ENCODE measurements at regions not wholly inside any gene's neighbourhood (a gene's known extent, or its start where the extent isn't known, plus 50 kb on each side); places are given as distances from the start of the nearest gene placed in this dataset.

GRCh38 chr5:116380621-116381020 is 194.0 kb downstream of the SEMA6A start:
- Histone ChIP-seq H2BK15ac (ENCODE audit: low read length) (no peak overlapping the region), H2BK5ac (ENCODE audit: low read depth, low read length) (no peak overlapping the region), H2BK12ac (ENCODE audit: low read depth, low read length) (no peak overlapping the region), H2AFZ (ENCODE audit: low read length) (no peak overlapping the region), H3K4me1 (replicated peaks in 1 of 4; ENCODE audit: control insufficient read depth in 3 of 4, insufficient read depth in 4 of 4, low read length in 3 of 4) (peaks cover 0 to 9% (median 3%) of the 10 kb centered on the region in 4 experiments; a peak in 4 of 7 replicates), H3K56ac (replicated peaks; ENCODE audit: insufficient read length, low read depth, low read length) (no peak overlapping the region), H4K91ac (replicated peaks; ENCODE audit: insufficient read length, low read length) (no peak overlapping the region), H4K8ac (ENCODE audit: extremely low read depth, insufficient read depth, low read length) (no peak overlapping the region), H2BK20ac (ENCODE audit: low read length) (no peak overlapping the region), H3K4me3 (ENCODE audit: extremely low read depth in 1 of 4, insufficient read depth in 2 of 4, low read depth in 3 of 4, low read length in 4 of 4) (no peak overlapping the region), H3K9ac (replicated peaks in 1 of 4; ENCODE audit: extremely low read depth in 1 of 4, low read depth in 3 of 4, low read length in 3 of 4) (no peak overlapping the region), H2BK120ac (replicated peaks; ENCODE audit: low read depth, low read length) (no peak overlapping the region), H3K23me2 (ENCODE audit: low read depth, low read length) (no peaks in the 10 kb centered on the region), H3K23ac (ENCODE audit: insufficient read length) (no peak overlapping the region), H2AK5ac (ENCODE audit: low read depth, low read length) (no peak overlapping the region), H3K27ac (ENCODE audit: low read depth, low read length) (no peak overlapping the region), H3K14ac (ENCODE audit: insufficient read length) (no peak overlapping the region), H4K20me1 (replicated peaks in 1 of 2; ENCODE audit: control insufficient read depth in 1 of 2, insufficient read depth in 2 of 2, low read length in 2 of 2) (no peaks in the 10 kb centered on the region), H3K79me1 (ENCODE audit: low read depth, low read length) (no peaks in the 10 kb centered on the region), H3K36me3 (ENCODE audit: control insufficient read depth in 2 of 4, insufficient read depth in 4 of 4, low read length in 3 of 4) (no peaks in the 10 kb centered on the region), H3K4me2 (ENCODE audit: insufficient read depth in 1 of 2, low read depth in 2 of 2, low read length in 2 of 2) (no peak overlapping the region), H4K5ac (ENCODE audit: insufficient read length, low read depth, low read length) (no peak overlapping the region), H3K27me3 (replicated peaks in 1 of 4; ENCODE audit: control insufficient read depth in 3 of 4, extremely low read depth in 1 of 4, insufficient read depth in 3 of 4, low read length in 3 of 4) (no peaks in the 10 kb centered on the region), H3K18ac (ENCODE audit: extremely low read depth, low read length) (no peak overlapping the region), H3K4ac (replicated peaks; ENCODE audit: insufficient read length, low read depth, low read length) (no peak overlapping the region), H3K79me2 (ENCODE audit: control insufficient read depth in 1 of 2, insufficient read depth in 2 of 2, low read length in 2 of 2) (no peaks in the 10 kb centered on the region), H3K9me3 (ENCODE audit: insufficient read depth in 2 of 2, low read depth in 1 of 2, low read length in 1 of 2) (no peaks in the 10 kb centered on the region)
- CTCF ChIA-PET (ENCODE audit: partially characterized antibody): interaction anchor here (0.7 to 1.5 kb wide), 3 partner anchors 19 to 63 kb away, joined by 3 to 4 read pairs (median 3); no protein-coding TSS in a partner anchor
- POLR2A ChIA-PET (ENCODE audit: partially characterized antibody): no interaction called here
- FAIRE-seq (no peak), DNase-seq (ENCODE audit: low read depth in 1 of 2, low spot score in 2 of 2) (no peak)
- no CpG with 5 or more reads among the region's 2 CpGs for WGBS, 2 experiments (ENCODE audit: extremely low coverage in 1 of 2, insufficient coverage in 1 of 2, insufficient read length in 1 of 2, insufficient replicate concordance in 2 of 2, low coverage in 1 of 2, low lambda C conversion rate in 2 of 2, missing lambda C conversion rate in 1 of 2)
- TF ChIP-seq KDM1A (IDR thresholded peaks at IDR 0.05; ENCODE audit: borderline replicate concordance, low read length) (no peak), CBX5 (IDR thresholded peaks at IDR 0.05; ENCODE audit: low read depth, low read length) (no peak), RFX5 (IDR thresholded peaks at IDR 0.05; ENCODE audit: borderline replicate concordance, low read depth, low read length) (no peak), EGR1 (IDR thresholded peaks at IDR 0.05; ENCODE audit: borderline replicate concordance, low read depth, low read length) (no peak), JUND (IDR thresholded peaks at IDR 0.05; ENCODE audit: low read length) (no peak), SIRT6 (IDR thresholded peaks at IDR 0.05; ENCODE audit: low read length) (no peak), EP300 (IDR thresholded peaks at IDR 0.05; ENCODE audit: borderline replicate concordance in 1 of 2, low read depth in 2 of 2, low read length in 2 of 2) (no peak), ATF3 (IDR thresholded peaks at IDR 0.05; ENCODE audit: insufficient read depth, low read depth, low read length) (no peak), NRF1 (IDR thresholded peaks at IDR 0.05; ENCODE audit: low read depth, low read length) (no peak), HDAC2 (IDR thresholded peaks at IDR 0.05; ENCODE audit: borderline replicate concordance in 1 of 2, low read depth in 2 of 2, low read length in 2 of 2) (no peak), SP2 (IDR thresholded peaks at IDR 0.05; ENCODE audit: low read length) (no peak), RXRA (IDR thresholded peaks at IDR 0.05; ENCODE audit: insufficient read depth, low read depth, low read length) (no peak), SP4 (IDR thresholded peaks at IDR 0.05; ENCODE audit: low read length) (no peak), TAF7 (optimal IDR thresholded peaks at IDR 0.05; ENCODE audit: borderline replicate concordance, low read depth, low read length) (no peak), ZNF274 (IDR thresholded peaks at IDR 0.05; ENCODE audit: borderline replicate concordance, extremely low read depth, low read length) (no peak)

Data from H1 (cell line).